GM12892 (cell line): ENCODE measurements at regions not wholly inside any gene's neighbourhood (a gene's known extent, or its start where the extent isn't known, plus 50 kb on each side); places are given as distances from the start of the nearest gene placed in this dataset.

Source experiments
- POLR2A ChIP-seq: IDR thresholded peaks from 2 replicates; pipeline ENCODE4 v1.6.1; 2011; ENCODE audit warnings: low read depth, low read length, control low read depth
- TAF1 ChIP-seq: IDR thresholded peaks from 2 replicates; pipeline ENCODE4 v1.6.1; 2011; ENCODE audit warnings: low read depth, mild to moderate bottlenecking, control low read depth, low read length, borderline replicate concordance

- no peak for TF ChIP-seq POLR2A
- no peak for TF ChIP-seq TAF1
Observed at GRCh38 chr6:50976907-50977306, 158.2 kb downstream of the TFAP2B start.
